ENCODE measurements at regions not wholly inside any gene's neighbourhood (a gene's known extent, or its start where the extent isn't known, plus 50 kb on each side); places are given as distances from the start of the nearest gene placed in this dataset.

GRCh38 chr4:145406970-145407369 is 74.7 kb upstream of the SMAD1 start:
- Histone ChIP-seq H3K9me3 (no peaks in the 10 kb centered on the region), H3K4me3 (no peak overlapping the region), H3K27me3 (replicated peaks in 1 of 7) (no peaks in the 10 kb centered on the region), H3K4me1 (no peaks in the 10 kb centered on the region), H3K36me3 (no peaks in the 10 kb centered on the region), H3K27ac (peak overlapping the region in 1 of 8 donors; percentile 10)
- intact Hi-C loops (cut with DNase I; ENCODE audit: low total_unique reads) = no loop called here
- DNase-seq = no peak
- TF ChIP-seq POLR2AphosphoS5 (IDR thresholded peaks at IDR 0.05) (no peak), POLR2A (IDR thresholded peaks at IDR 0.05) (no peak), CTCF (IDR thresholded peaks at IDR 0.05 in 8 of 11, conservative IDR thresholded peaks at IDR 0.05 in 3 of 11) (no peak)

GRCh38 chr4:145404761-145405160 is 76.9 kb upstream of the SMAD1 start:
- no peaks in the 10 kb centered on the region for H3K9me3 ChIP-seq
- no peak overlapping the region for H3K27ac ChIP-seq
- no peaks in the 10 kb centered on the region for H3K4me1 ChIP-seq
- no peaks in the 10 kb centered on the region for H3K27me3 ChIP-seq (replicated peaks in 1 of 7)
- DNase-seq = no peak
- no peak overlapping the region for H3K4me3 ChIP-seq
- no peaks in the 10 kb centered on the region for H3K36me3 ChIP-seq
- intact Hi-C loops (cut with DNase I; ENCODE audit: low total_unique reads) = no loop called here
- no peak for TF ChIP-seq POLR2A (IDR thresholded peaks at IDR 0.05)
- TF ChIP-seq POLR2AphosphoS5 (IDR thresholded peaks at IDR 0.05) = no peak
- TF ChIP-seq CTCF (IDR thresholded peaks at IDR 0.05 in 8 of 11, conservative IDR thresholded peaks at IDR 0.05 in 3 of 11) = no peak
- WGBS, 5 donors = 64 to 85% (median 78%) methylated on average over 3 of the region's 3 CpGs

GRCh38 chr4:145396581-145396980 is 85.1 kb upstream of the SMAD1 start:
- Histone ChIP-seq H3K36me3 (no peaks in the 10 kb centered on the region), H3K9me3 (no peaks in the 10 kb centered on the region), H3K4me3 (no peak overlapping the region), H3K27me3 (replicated peaks in 1 of 7) (peaks cover 0 to under 1% (median 0%) of the 10 kb centered on the region in 7 donors), H3K4me1 (no peaks in the 10 kb centered on the region), H3K27ac (no peak overlapping the region)
- WGBS, 5 donors = 87 to 95% (median 92%) methylated on average over 1 of the region's 1 CpG
- TF ChIP-seq POLR2AphosphoS5 (IDR thresholded peaks at IDR 0.05) (no peak), CTCF (IDR thresholded peaks at IDR 0.05 in 8 of 11, conservative IDR thresholded peaks at IDR 0.05 in 3 of 11) (no peak), POLR2A (IDR thresholded peaks at IDR 0.05) (no peak)
- no peak for DNase-seq
- intact Hi-C loops (cut with DNase I; ENCODE audit: low total_unique reads) = no loop called here

- TF ChIP-seq POLR2A (IDR thresholded peaks at IDR 0.05) (no peak), POLR2AphosphoS5 (IDR thresholded peaks at IDR 0.05) (no peak), CTCF (IDR thresholded peaks at IDR 0.05 in 8 of 11, conservative IDR thresholded peaks at IDR 0.05 in 3 of 11) (no peak)
These were observed 91.1 kb upstream of the SMAD1 start for GRCh38 chr4:145390571-145390970.

More at GRCh38 chr4:145390571-145390970, 91.1 kb upstream of the SMAD1 start:
- no peak for DNase-seq
- no peak overlapping the region for H3K4me3 ChIP-seq
- no peak overlapping the region for H3K27ac ChIP-seq
- H3K9me3 ChIP-seq = no peaks in the 10 kb centered on the region
- H3K4me1 ChIP-seq = no peaks in the 10 kb centered on the region
- H3K27me3 ChIP-seq (replicated peaks in 1 of 7) = peaks cover 0 to 15% (median 0%) of the 10 kb centered on the region in 7 donors
- intact Hi-C loops (cut with DNase I; ENCODE audit: low total_unique reads) = no loop called here
- 75 to 84% (median 81%) methylated on average over 3 of the region's 3 CpGs for WGBS, 5 donors
- H3K36me3 ChIP-seq = no peaks in the 10 kb centered on the region
